PC-9 (cell line): ENCODE measurements at regions not wholly inside any gene's neighbourhood (a gene's known extent, or its start where the extent isn't known, plus 50 kb on each side); places are given as distances from the start of the nearest gene placed in this dataset.

Source experiments
- CTCF ChIP-seq: fragments of 200-600 bp; sonication (generic); conservative IDR thresholded peaks from 2 replicates; pipeline ENCODE4 v1.6.1; 2017; ENCODE audit warnings: mixed run types, antibody characterized with exemption, mild to moderate bottlenecking, moderate library complexity
- EZH2 ChIP-seq: fragments of 200-600 bp; sonication (generic); IDR thresholded peaks from 2 replicates; pipeline ENCODE4 v1.8.0; 2017; ENCODE audit warnings: antibody characterized with exemption, low read depth

- TF ChIP-seq CTCF (no peak), EZH2 (no peak)
Measured at GRCh38 chr16:64751906-64752305, 370.0 kb downstream of the CDH11 start.
